ENCODE measurements at regions not wholly inside any gene's neighbourhood (a gene's known extent, or its start where the extent isn't known, plus 50 kb on each side); places are given as distances from the start of the nearest gene placed in this dataset.
"Not testable (repeated sequence)": the region's sequence is repeated elsewhere in the genome, so short reads cannot be mapped to it uniquely, and the experiment has no call there.

GRCh38 chr3:14000556-14000955 lies 120.7 kb upstream of the WNT7A start:
- DNase-seq (no peak), ATAC-seq (replicated peaks in 1 of 2) (no peak)
- Mint-ChIP-seq H3K9me3 (peaks cover 5% of the 10 kb centered on the region in 2 donors), H3K4me3 (no peak overlapping the region), H3K27ac (no peak overlapping the region), H3K36me3 (ENCODE audit: insufficient read depth in 2 of 2) (peaks cover 4 to 5% of the 10 kb centered on the region in 2 donors), H3K27me3 (ENCODE audit: low read depth) (peaks cover 16% of the 10 kb centered on the region), H3K4me1 (ENCODE audit: low read depth) (no peaks in the 10 kb centered on the region)

GRCh38 chr3:13998831-13999230 lies 119.0 kb upstream of the WNT7A start:
- H3K36me3 Mint-ChIP-seq (ENCODE audit: insufficient read depth in 2 of 2): peaks cover 4 to 5% of the 10 kb centered on the region in 2 donors
- H3K27ac Mint-ChIP-seq: no peak overlapping the region
- H3K4me3 Mint-ChIP-seq: no peak overlapping the region
- ATAC-seq (replicated peaks in 1 of 2) (no peak), DNase-seq (no peak)
- H3K27me3 Mint-ChIP-seq (ENCODE audit: low read depth): peaks cover 15% of the 10 kb centered on the region
- peaks cover 5 to 8% of the 10 kb centered on the region in 2 donors for H3K9me3 Mint-ChIP-seq
- H3K4me1 Mint-ChIP-seq (ENCODE audit: low read depth): no peaks in the 10 kb centered on the region

DNA sequence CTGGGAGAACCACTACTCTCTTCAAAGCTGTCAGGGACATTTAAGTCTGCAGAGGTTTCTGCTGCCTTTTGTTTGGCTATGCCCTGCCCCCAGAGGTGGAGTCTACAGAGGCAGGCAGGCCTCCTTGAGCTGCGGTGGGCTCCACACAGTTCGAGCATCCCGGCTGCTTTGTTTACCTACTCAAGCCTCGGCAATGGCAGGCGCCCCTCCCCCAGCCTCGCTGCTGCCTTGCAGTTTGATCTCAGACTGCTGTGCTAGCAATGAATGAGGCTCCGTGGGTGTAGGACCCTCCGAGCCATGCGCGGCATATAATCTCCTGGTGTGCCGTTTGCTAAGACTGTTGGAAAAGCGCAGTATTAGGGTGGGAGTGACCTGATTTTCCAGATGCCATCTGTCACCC lies 115.3 kb upstream of the WNT7A start:
- H3K36me3 Mint-ChIP-seq (ENCODE audit: insufficient read depth in 2 of 2); ATAC-seq (replicated peaks in 1 of 2); H3K27ac Mint-ChIP-seq; DNase-seq; H3K4me3 Mint-ChIP-seq; H3K27me3 Mint-ChIP-seq (ENCODE audit: low read depth); H3K9me3 Mint-ChIP-seq; H3K4me1 Mint-ChIP-seq (ENCODE audit: low read depth): not testable (repeated sequence)

DNA sequence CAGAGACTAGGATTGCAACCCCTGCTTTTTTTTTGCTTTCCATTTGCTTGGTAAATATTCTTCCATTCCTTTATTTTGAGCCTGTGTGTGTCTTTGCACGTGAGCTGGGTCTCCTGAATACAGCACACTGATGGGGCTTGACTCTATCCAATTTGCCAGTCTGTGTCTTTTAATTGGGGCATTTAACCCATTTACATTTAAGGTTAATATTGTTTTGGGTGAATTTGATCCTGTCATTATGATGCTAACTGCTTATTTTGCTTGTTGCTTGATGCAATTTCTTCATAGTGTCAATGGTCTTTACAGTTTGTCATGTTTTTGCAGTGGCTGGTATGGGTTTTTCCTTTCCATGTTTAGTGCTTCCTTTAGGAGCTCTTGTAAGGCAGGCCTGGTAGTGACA lies 109.1 kb upstream of the WNT7A start:
- not testable (repeated sequence) for H3K36me3 Mint-ChIP-seq (ENCODE audit: insufficient read depth in 2 of 2); H3K27me3 Mint-ChIP-seq (ENCODE audit: low read depth); DNase-seq; ATAC-seq (replicated peaks in 1 of 2); H3K4me1 Mint-ChIP-seq (ENCODE audit: low read depth); H3K4me3 Mint-ChIP-seq; H3K27ac Mint-ChIP-seq
- peaks cover 12 to 19% of the 10 kb centered on the region in 2 donors for H3K9me3 Mint-ChIP-seq

DNA sequence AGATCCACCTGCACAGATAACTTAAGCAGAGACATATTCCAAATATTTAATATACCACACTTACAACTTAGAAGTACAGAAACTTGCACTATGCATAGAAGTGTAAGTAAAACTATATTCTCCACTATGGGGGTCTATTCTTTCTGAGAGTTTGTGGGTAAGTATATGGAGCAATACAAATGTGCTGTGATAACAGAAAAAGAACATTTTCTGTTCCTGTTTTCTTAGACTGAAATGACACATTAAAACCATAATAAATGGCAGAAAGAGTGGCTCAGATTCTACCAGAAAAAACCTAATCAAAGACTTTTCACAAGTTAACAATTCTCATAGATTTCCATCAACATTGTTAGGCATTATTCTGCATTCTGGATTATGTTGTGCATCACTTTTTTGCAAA lies 96.6 kb upstream of the WNT7A start:
- H3K4me3 Mint-ChIP-seq: no peak overlapping the region
- no peaks in the 10 kb centered on the region for H3K4me1 Mint-ChIP-seq (ENCODE audit: low read depth)
- ATAC-seq (replicated peaks in 1 of 2) (no peak), DNase-seq (no peak)
- peaks cover 10 to 20% of the 10 kb centered on the region in 2 donors for H3K9me3 Mint-ChIP-seq
- H3K27me3 Mint-ChIP-seq (ENCODE audit: low read depth): peaks cover 6% of the 10 kb centered on the region
- H3K36me3 Mint-ChIP-seq (ENCODE audit: insufficient read depth in 2 of 2): peaks cover 11 to 15% of the 10 kb centered on the region in 2 donors
- H3K27ac Mint-ChIP-seq: no peak overlapping the region

DNA sequence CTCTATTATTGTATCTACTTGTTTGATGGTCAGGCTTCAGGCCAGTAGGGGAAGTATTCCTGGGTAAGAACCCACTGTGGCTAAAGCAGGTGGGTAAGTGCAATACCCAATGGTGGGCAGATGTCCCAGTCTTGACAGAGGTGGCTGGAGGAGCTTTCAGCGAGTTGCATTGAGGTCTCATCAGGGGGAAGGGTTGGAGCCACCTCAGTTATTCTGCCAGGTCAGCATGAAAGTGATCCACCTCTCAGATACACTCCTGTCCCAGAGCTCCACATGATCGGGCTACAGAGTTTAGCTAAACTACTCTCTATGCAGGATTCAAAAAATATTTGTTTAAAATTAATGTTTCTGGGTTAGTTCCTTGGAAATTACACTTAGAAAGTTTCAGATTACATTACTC lies 95.8 kb upstream of the WNT7A start:
- H3K36me3 Mint-ChIP-seq (ENCODE audit: insufficient read depth in 2 of 2): peaks cover 11 to 15% of the 10 kb centered on the region in 2 donors
- peaks cover 6% of the 10 kb centered on the region for H3K27me3 Mint-ChIP-seq (ENCODE audit: low read depth)
- ATAC-seq (replicated peaks in 1 of 2) (no peak), DNase-seq (no peak)
- H3K27ac Mint-ChIP-seq: no peak overlapping the region
- no peaks in the 10 kb centered on the region for H3K4me1 Mint-ChIP-seq (ENCODE audit: low read depth)
- no peak overlapping the region for H3K4me3 Mint-ChIP-seq
- H3K9me3 Mint-ChIP-seq: peaks cover 10 to 20% of the 10 kb centered on the region in 2 donors

DNA sequence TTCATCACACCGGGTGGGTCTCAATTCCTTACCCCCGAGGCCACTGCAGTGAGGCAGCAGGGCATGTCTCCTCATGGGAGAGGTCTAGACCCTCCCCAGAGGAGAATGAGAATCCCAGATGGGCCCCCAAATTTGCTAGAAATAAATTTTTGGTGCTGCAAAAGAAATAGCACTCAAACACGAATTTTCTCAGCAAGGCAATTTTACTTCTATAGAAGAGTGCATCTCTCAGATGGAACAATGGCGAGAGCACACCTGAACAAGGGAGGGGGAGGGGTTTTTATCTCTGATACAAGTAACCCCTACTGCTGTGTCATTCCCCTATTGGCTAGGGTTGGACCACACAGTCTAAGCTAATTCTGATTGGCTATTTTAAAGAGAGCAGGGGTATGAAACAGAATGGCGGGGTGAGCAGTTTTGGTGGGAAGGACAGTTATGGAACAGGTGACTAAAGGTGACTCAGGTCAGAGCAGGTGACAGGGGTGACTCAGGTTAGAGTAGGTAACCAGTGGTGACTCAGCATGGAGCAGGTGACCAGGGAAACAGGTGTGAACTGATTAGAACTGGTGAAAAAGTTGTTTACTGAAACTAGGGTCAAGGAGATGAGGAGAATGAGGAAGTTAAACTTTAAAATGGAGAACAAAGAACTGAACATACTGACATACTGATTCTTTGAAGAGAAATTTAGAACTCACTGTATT lies 93.0 kb upstream of the WNT7A start:
- Mint-ChIP-seq H3K27me3 (ENCODE audit: low read depth) (peaks cover 6% of the 10 kb centered on the region), H3K9me3 (peaks cover 10 to 20% of the 10 kb centered on the region in 2 donors), H3K4me1 (ENCODE audit: low read depth) (no peaks in the 10 kb centered on the region), H3K27ac (no peak overlapping the region), H3K4me3 (no peak overlapping the region), H3K36me3 (ENCODE audit: insufficient read depth in 2 of 2) (peaks cover 11 to 15% of the 10 kb centered on the region in 2 donors)
- DNase-seq (no peak), ATAC-seq (replicated peaks in 1 of 2) (no peak)

DNA sequence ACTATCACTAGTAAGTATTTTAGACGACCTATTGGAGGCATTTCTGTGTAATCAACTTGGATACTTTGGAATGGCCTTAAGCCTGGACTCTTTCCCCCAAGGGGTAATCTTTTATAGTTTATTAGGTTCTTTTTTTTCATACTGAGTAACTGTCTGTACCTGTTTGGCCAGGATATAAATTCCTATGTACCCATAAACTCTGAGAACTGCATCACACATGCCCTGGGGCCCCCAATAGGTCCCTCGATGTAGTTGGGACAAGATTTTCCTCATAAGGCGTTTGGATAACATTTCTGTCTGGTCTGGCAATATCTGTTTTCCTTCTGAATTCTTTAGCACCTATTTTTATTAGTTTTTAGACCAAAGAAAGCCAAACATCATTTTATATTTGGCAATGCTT lies 86.4 kb upstream of the WNT7A start:
- Mint-ChIP-seq H3K27ac (no peak overlapping the region), H3K36me3 (ENCODE audit: insufficient read depth in 2 of 2) (no peaks in the 10 kb centered on the region), H3K4me3 (no peak overlapping the region), H3K9me3 (no peaks in the 10 kb centered on the region), H3K4me1 (ENCODE audit: low read depth) (peaks cover 6% of the 10 kb centered on the region), H3K27me3 (ENCODE audit: low read depth) (peaks cover 6% of the 10 kb centered on the region)
- no peak for DNase-seq
- ATAC-seq (replicated peaks in 1 of 2): no peak

DNA sequence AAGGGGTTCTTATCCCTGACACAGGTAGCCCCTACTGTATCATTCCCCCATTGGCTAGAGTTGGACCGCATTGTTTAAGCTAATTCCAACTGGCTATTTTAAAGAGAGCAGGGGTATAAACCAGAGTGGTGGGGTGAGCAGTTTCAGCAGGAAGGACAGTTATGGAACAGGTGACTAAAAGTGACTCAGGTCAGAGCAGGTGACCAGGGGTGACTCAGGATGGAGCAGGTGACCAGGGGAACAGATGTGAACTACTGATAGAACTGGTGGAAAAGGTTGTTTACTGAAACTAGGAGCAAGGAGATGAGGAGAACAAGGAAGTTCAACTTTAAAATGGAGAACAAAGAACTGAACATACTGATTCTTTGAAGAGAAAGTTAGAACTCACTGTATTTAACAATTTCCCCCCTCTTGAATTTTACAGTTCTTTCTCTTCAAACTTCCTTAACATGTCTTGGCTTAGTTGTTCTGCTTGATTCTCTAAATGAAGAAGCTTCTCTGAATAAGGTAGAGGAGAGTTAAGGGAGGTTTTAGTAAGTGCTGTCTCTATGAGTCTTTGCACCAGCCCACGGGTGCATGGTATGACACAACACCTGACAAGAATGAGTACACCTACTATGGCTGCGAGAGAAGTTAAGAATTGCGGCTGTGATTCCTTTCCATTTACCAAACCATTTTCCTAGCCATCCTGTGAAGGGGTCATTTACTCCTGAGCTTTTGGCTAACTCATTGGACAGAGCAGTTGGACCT lies 83.4 kb upstream of the WNT7A start:
- DNase-seq (peak in 1 of 2 donors; percentile 3), ATAC-seq (replicated peaks in 1 of 2) (peak; percentile 61 to 88)

GRCh38 chr3:13954741-13955483 lies 75.0 kb upstream of the WNT7A start:
- H3K27me3 Mint-ChIP-seq (ENCODE audit: low read depth): peaks cover 1% of the 10 kb centered on the region
- H3K4me1 Mint-ChIP-seq (ENCODE audit: low read depth): no peaks in the 10 kb centered on the region
- no peak for DNase-seq
- H3K36me3 Mint-ChIP-seq (ENCODE audit: insufficient read depth in 2 of 2): peaks cover 0 to 2% of the 10 kb centered on the region in 2 donors
- no peak overlapping the region for H3K4me3 Mint-ChIP-seq
- no peak for ATAC-seq (replicated peaks in 1 of 2)
- no peak overlapping the region for H3K27ac Mint-ChIP-seq
- H3K9me3 Mint-ChIP-seq: peaks cover under 1 to 3% of the 10 kb centered on the region in 2 donors

More for the DNA sequence above, 83.4 kb upstream of the WNT7A start:
- Mint-ChIP-seq H3K4me3 (no peak overlapping the region), H3K27me3 (ENCODE audit: low read depth) (peaks cover 15% of the 10 kb centered on the region), H3K36me3 (ENCODE audit: insufficient read depth in 2 of 2) (peaks cover 0 to 1% of the 10 kb centered on the region in 2 donors), H3K4me1 (ENCODE audit: low read depth) (peaks cover 6% of the 10 kb centered on the region), H3K27ac (no peak overlapping the region), H3K9me3 (peaks cover 2 to 3% of the 10 kb centered on the region in 2 donors)

GRCh38 chr3:13954266-13954665 lies 74.4 kb upstream of the WNT7A start:
- H3K4me3 Mint-ChIP-seq: no peak overlapping the region
- H3K9me3 Mint-ChIP-seq: peaks cover 0 to 3% of the 10 kb centered on the region in 2 donors
- no peak for ATAC-seq (replicated peaks in 1 of 2)

GRCh38 chr3:13951184-13951583 lies 71.3 kb upstream of the WNT7A start:
- ATAC-seq (replicated peaks in 1 of 2) (no peak), DNase-seq (no peak)
- Mint-ChIP-seq H3K9me3 (peaks cover 8 to 10% of the 10 kb centered on the region in 2 donors), H3K36me3 (ENCODE audit: insufficient read depth in 2 of 2) (peaks cover 4 to 7% of the 10 kb centered on the region in 2 donors), H3K4me1 (ENCODE audit: low read depth) (no peaks in the 10 kb centered on the region), H3K27me3 (ENCODE audit: low read depth) (no peaks in the 10 kb centered on the region), H3K27ac (no peak overlapping the region), H3K4me3 (no peak overlapping the region)

More at GRCh38 chr3:13954266-13954665, 74.4 kb upstream of the WNT7A start:
- H3K27ac Mint-ChIP-seq: no peak overlapping the region
- DNase-seq: no peak
- peaks cover 0 to 2% of the 10 kb centered on the region in 2 donors for H3K36me3 Mint-ChIP-seq (ENCODE audit: insufficient read depth in 2 of 2)
- no peaks in the 10 kb centered on the region for H3K27me3 Mint-ChIP-seq (ENCODE audit: low read depth)
- H3K4me1 Mint-ChIP-seq (ENCODE audit: low read depth): no peaks in the 10 kb centered on the region

DNA sequence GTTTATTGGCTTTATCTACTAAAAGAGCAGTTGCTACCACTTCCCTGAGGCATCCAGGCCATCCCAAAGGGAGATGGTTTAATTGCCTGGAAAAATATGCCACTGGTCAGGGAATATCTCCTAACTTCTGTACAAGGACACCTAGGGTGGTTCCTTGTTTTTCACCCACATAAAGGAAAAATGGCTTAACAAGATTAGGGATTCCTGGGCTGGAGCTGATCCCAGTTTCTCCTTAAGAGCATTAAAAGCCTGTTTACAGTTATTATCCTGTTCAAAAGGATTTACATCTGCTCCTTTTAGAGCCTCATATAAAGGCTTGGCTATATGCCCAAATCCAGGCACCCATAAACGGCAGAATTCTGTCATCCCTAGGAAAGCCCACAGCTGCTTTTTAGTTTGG lies 70.2 kb upstream of the WNT7A start:
- no peaks in the 10 kb centered on the region for H3K27me3 Mint-ChIP-seq (ENCODE audit: low read depth)
- no peak for DNase-seq
- H3K36me3 Mint-ChIP-seq (ENCODE audit: insufficient read depth in 2 of 2): peaks cover 4 to 13% of the 10 kb centered on the region in 2 donors
- ATAC-seq (replicated peaks in 1 of 2): no peak
- H3K9me3 Mint-ChIP-seq: peaks cover 10 to 12% of the 10 kb centered on the region in 2 donors
- H3K4me1 Mint-ChIP-seq (ENCODE audit: low read depth): no peaks in the 10 kb centered on the region
- H3K27ac Mint-ChIP-seq: no peak overlapping the region
- no peak overlapping the region for H3K4me3 Mint-ChIP-seq

Measured in activated T-cell treated with anti-CD3 and anti-CD28 coated beads, Interleukin-2, amount 50 U/mL, for 72 hours (primary cell).